ENCODE measurements at regions not wholly inside any gene's neighbourhood (a gene's known extent, or its start where the extent isn't known, plus 50 kb on each side); places are given as distances from the start of the nearest gene placed in this dataset.

- TF ChIP-seq CTCF (IDR thresholded peaks at IDR 0.05) (no peak), POLR2A (IDR thresholded peaks at IDR 0.05) (no peak)
These were observed 78.9 kb upstream of the LHX1 start for GRCh38 chr17:36858119-36859002.
